SK-N-SH (cell line): ENCODE measurements at regions not wholly inside any gene's neighbourhood (a gene's known extent, or its start where the extent isn't known, plus 50 kb on each side); places are given as distances from the start of the nearest gene placed in this dataset.

Experiments used
- CTCF ChIA-PET: fragments of 300-600, 350-600 bp; formaldehyde crosslinking; extraction: SDS; loops from one replicate; lab custom pipeline; 2021; lab: Yijun Ruan, JAX
- POLR2A ChIA-PET: fragments of 350-600 bp; sonication (Branson Sonifier 250); formaldehyde crosslinking; extraction: SDS; loops from one replicate; lab custom pipeline; 2020; ENCODE audit warnings: antibody characterized with exemption, inconsistent platforms; lab: Yijun Ruan, JAX
- DNase-seq: peaks from one replicate; pipeline ENCODE4 v3.0.0; 2012
- H2AFZ ChIP-seq: fragments of 200-600 bp; sonication (generic); 2 replicates; pipeline ENCODE4 v1.8.1; 2016; ENCODE audit warnings: antibody characterized with exemption, mild to moderate bottlenecking, low read depth
- H3F3A ChIP-seq: fragments of 200-600 bp; sonication (generic); replicated peaks from 2 replicates; pipeline ENCODE3; 2016; ENCODE audit warnings: antibody characterized with exemption, mild to moderate bottlenecking; ENCODE audit not compliant: insufficient read depth
- H3K27ac ChIP-seq, 2 experiments: fragments of 200-500 bp in 1 of 2; fragments of 200-600 bp in 1 of 2; sonication (Bioruptor generic) in 1 of 2; sonication (generic), shearing (Covaris generic) in 1 of 2; 2 replicates each; pipeline versions ENCODE4 v1.5.1 to v1.6.1; 2014 to 2016; ENCODE audit warnings: low read depth in 2 of 2, inconsistent platforms in 1 of 2, low read length in 1 of 2, mild to moderate bottlenecking in 1 of 2, mixed read lengths in 1 of 2
- H3K27me3 ChIP-seq: fragments of 200-600 bp; sonication (generic), shearing (Covaris generic); 2 replicates; pipeline ENCODE4 v1.6.1; 2016; ENCODE audit warnings: mixed run types; ENCODE audit not compliant: insufficient read depth
- H3K36me3 ChIP-seq, 2 experiments: fragments of 200-500 bp in 1 of 2; fragments of 200-600 bp in 1 of 2; sonication (Bioruptor generic) in 1 of 2; sonication (generic) in 1 of 2; replicated peaks in 1 of 2; 2 replicates each; pipeline versions ENCODE3 to v1.5.1; 2014 to 2016; ENCODE audit warnings: low read length in 1 of 2, mild to moderate bottlenecking in 1 of 2; ENCODE audit not compliant: insufficient read depth in 2 of 2, control insufficient read depth in 1 of 2
- H3K4me1 ChIP-seq, 2 experiments: fragments of 200-500 bp in 1 of 2; fragments of 200-600 bp in 1 of 2; sonication (Bioruptor generic) in 1 of 2; sonication (generic), shearing (Covaris generic) in 1 of 2; 2 replicates each; pipeline versions ENCODE4 v1.5.1 to v1.6.1; 2014 to 2016; ENCODE audit warnings: low read depth in 1 of 2, low read length in 1 of 2, mixed run types in 1 of 2; ENCODE audit not compliant: insufficient read depth in 2 of 2, control insufficient read depth in 1 of 2
- H3K4me2 ChIP-seq: fragments of 200-600 bp; sonication (generic), shearing (Covaris generic); 2 replicates; pipeline ENCODE4 v1.6.1; 2017; ENCODE audit warnings: mixed run types
- H3K4me3 ChIP-seq, 2 experiments: fragments of 200-500 bp in 1 of 2; fragments of 200-600 bp in 1 of 2; sonication (Bioruptor generic) in 1 of 2; sonication (generic), shearing (Covaris generic) in 1 of 2; 2 replicates each; pipeline versions ENCODE4 v1.5.1 to v1.8.1; 2014 to 2016; ENCODE audit warnings: low read depth in 2 of 2, inconsistent platforms in 1 of 2, low read length in 1 of 2, mild to moderate bottlenecking in 1 of 2, mixed read lengths in 1 of 2, moderate library complexity in 1 of 2
- H3K79me2 ChIP-seq: fragments of 200-600 bp; sonication (generic); 2 replicates; pipeline ENCODE4 v1.8.1; 2017; ENCODE audit warnings: mild to moderate bottlenecking; ENCODE audit not compliant: insufficient read depth
- H3K9ac ChIP-seq: fragments of 200-600 bp; sonication (generic); 2 replicates; pipeline ENCODE4 v1.6.1; 2017; ENCODE audit warnings: mixed run types
- H3K9me2 ChIP-seq: fragments of 200-600 bp; sonication (generic); 2 replicates; pipeline ENCODE4 v1.6.1; 2017; ENCODE audit warnings: mixed run types
- H3K9me3 ChIP-seq: fragments of 200-600 bp; sonication (generic); 2 replicates; pipeline ENCODE4 v1.6.1; 2017; ENCODE audit warnings: mixed run types, mild to moderate bottlenecking, moderate library complexity
- H4K20me1 ChIP-seq: fragments of 200-600 bp; sonication (generic); 2 replicates; pipeline ENCODE4 v1.6.1; 2017; ENCODE audit warnings: mild to moderate bottlenecking, mixed run types; ENCODE audit not compliant: insufficient read depth
- CHD2 ChIP-seq: fragments of 150-350 bp; IDR thresholded peaks from 2 replicates; pipeline ENCODE4 v1.6.1; 2018; ENCODE audit warnings: low read length; ENCODE audit not compliant: partially characterized antibody
- CTCF ChIP-seq: fragments of 200-600 bp; sonication (generic); IDR thresholded peaks from 2 replicates; pipeline ENCODE4 v1.6.1; 2017; ENCODE audit warnings: antibody characterized with exemption, mild to moderate bottlenecking, moderate library complexity
- ELF1 ChIP-seq: IDR thresholded peaks from 2 replicates; pipeline ENCODE4 v1.4.0; 2012
- EP300 ChIP-seq, 2 experiments: IDR thresholded peaks; 2 replicates each; pipeline versions ENCODE4 v1.4.0 to v1.6.1; 2012; ENCODE audit warnings: borderline replicate concordance in 1 of 2, low read depth in 1 of 2, low read length in 1 of 2
- FOXM1 ChIP-seq: IDR thresholded peaks from 2 replicates; pipeline ENCODE4 v1.4.0; 2012; ENCODE audit warnings: low read depth, mild to moderate bottlenecking
- MAX ChIP-seq: IDR thresholded peaks from 2 replicates; pipeline ENCODE4 v1.4.0; 2012; ENCODE audit warnings: low read depth
- NFIC ChIP-seq: IDR thresholded peaks from 2 replicates; pipeline ENCODE4 v1.4.0; 2012; ENCODE audit warnings: borderline replicate concordance
- NRF1 ChIP-seq: IDR thresholded peaks from 2 replicates; pipeline ENCODE4 v1.6.1; 2012; ENCODE audit warnings: low read depth, mild to moderate bottlenecking, low read length
- POLR2AphosphoS5 ChIP-seq: IDR thresholded peaks from 2 replicates; pipeline ENCODE4 v1.6.1; 2012; ENCODE audit warnings: low read depth, low read length
- REST ChIP-seq: IDR thresholded peaks from 2 replicates; pipeline ENCODE4 v1.6.1; 2012; ENCODE audit warnings: mild to moderate bottlenecking, low read depth, low read length, moderate library complexity
- RFX5 ChIP-seq: IDR thresholded peaks from 2 replicates; pipeline ENCODE4 v1.6.1; 2012; ENCODE audit warnings: mild to moderate bottlenecking, improper control_type of control experiment, low read length
- SMC3 ChIP-seq: IDR thresholded peaks from 2 replicates; pipeline ENCODE4 v1.6.1; 2012; ENCODE audit warnings: low read depth, low read length, improper control_type of control experiment
- TAF1 ChIP-seq: IDR thresholded peaks from 2 replicates; pipeline ENCODE4 v1.6.1; 2012; ENCODE audit warnings: low read depth, mild to moderate bottlenecking, low read length, moderate library complexity, borderline replicate concordance
- TEAD4 ChIP-seq: IDR thresholded peaks from 2 replicates; pipeline ENCODE4 v1.4.0; 2012; ENCODE audit warnings: mild to moderate bottlenecking, borderline replicate concordance; ENCODE audit not compliant: insufficient read depth
- USF1 ChIP-seq: IDR thresholded peaks from 2 replicates; pipeline ENCODE4 v1.4.0; 2012; ENCODE audit warnings: low read depth, borderline replicate concordance
- ZBTB33 ChIP-seq: IDR thresholded peaks from 2 replicates; pipeline ENCODE4 v1.4.0; 2012; ENCODE audit warnings: low read depth, borderline replicate concordance
- WGBS: methylation state at CpG from one replicate; pipeline ENCODE4 v1.1.6; 2017; ENCODE audit warnings: low lambda C conversion rate; 5-methylcytosine and 5-hydroxymethylcytosine counted together

GRCh38 chr18:64273724-64274123 is 124.8 kb upstream of the LINC00305 start:
- TF ChIP-seq CTCF (no peak), SMC3 (no peak), ELF1 (no peak), MAX (no peak), POLR2AphosphoS5 (no peak), NFIC (no peak), ZBTB33 (no peak), NRF1 (no peak), USF1 (no peak), TAF1 (no peak), CHD2 (no peak), TEAD4 (no peak), RFX5 (no peak), EP300 (IDR thresholded peaks at IDR 0.05; ENCODE audit: borderline replicate concordance in 1 of 2, low read depth in 1 of 2, low read length in 1 of 2) (no peak), REST (no peak), FOXM1 (no peak)
- no peak overlapping the region for H3K27ac ChIP-seq
- no peak overlapping the region for H3K9ac ChIP-seq
- no peaks in the 10 kb centered on the region for H3K79me2 ChIP-seq
- no peak for DNase-seq
- ChIA-PET CTCF (no interaction called here), POLR2A (no interaction called here)
- no peaks in the 10 kb centered on the region for H3K36me3 ChIP-seq
- no peaks in the 10 kb centered on the region for H3K9me2 ChIP-seq
- no peaks in the 10 kb centered on the region for H4K20me1 ChIP-seq
- 7% methylated on average over 3 of the region's 3 CpGs for WGBS
- no peaks in the 10 kb centered on the region; a peak in 1 of 4 replicates for H3K4me1 ChIP-seq
- no peaks in the 10 kb centered on the region for H3K27me3 ChIP-seq
- no peak overlapping the region for H3K4me3 ChIP-seq
- H2AFZ ChIP-seq, result no peak overlapping the region
- H3K9me3 ChIP-seq, result 0 out of 2 replicates have a peak, but pooled peaks cover 3% of the 10 kb centered on the region
- no peak overlapping the region for H3K4me2 ChIP-seq
- H3F3A ChIP-seq, result no peaks in the 10 kb centered on the region
